ENCODE measurements at regions not wholly inside any gene's neighbourhood (a gene's known extent, or its start where the extent isn't known, plus 50 kb on each side); places are given as distances from the start of the nearest gene placed in this dataset.

DNA sequence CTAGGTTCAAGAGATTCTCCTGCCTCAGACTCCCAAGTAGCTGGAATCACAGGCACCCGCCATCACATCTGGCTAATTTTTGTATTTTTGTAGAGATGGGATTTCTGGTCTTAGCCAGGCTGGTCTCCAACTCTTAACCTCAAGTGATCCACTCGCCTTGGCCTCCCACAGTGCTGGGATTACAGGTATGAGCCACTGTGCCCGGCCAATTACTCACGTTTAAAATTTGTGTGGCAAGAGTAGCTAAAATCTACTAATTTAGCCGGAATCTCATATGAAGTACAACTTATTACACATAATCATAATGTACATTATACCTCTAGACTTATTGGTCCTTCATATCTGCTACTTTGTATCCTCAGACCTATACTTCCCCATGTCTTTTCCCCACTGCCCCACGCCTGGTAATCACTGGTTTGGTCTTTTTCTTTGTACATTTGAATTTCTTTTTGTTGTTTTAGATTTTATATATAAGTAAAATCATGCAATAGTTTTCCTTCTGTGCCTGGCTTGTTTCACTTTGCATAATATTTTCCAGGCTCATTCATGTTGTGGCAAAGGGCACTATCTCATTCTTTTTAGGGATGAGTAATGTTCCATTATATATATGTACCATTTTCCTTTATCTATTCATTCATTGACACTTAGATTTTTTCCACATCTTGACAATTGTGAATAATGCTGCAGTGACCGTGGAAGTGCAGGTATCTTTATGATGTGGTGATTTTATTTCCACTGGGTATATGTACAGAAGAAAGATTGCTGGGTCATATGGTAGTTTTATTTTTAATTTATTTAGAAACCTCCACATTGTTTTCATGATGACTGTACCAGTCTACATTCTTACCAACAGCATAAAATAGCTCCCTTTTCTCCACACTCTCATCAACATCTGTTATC, 605.0 kb upstream of the CBLB start:
- TF ChIP-seq RXRA (IDR thresholded peaks at IDR 0.05; ENCODE audit: borderline replicate concordance, low read depth) (no peak), CTCF (IDR thresholded peaks at IDR 0.05) (no peak), FOSL2 (IDR thresholded peaks at IDR 0.05; ENCODE audit: borderline replicate concordance, low read depth) (no peak), SMC3 (IDR thresholded peaks at IDR 0.05; ENCODE audit: low read depth, low read length) (no peak), POLR2AphosphoS5 (IDR thresholded peaks at IDR 0.05; ENCODE audit: low read depth, low read length) (no peak), ZBTB33 (IDR thresholded peaks at IDR 0.05; ENCODE audit: borderline replicate concordance, low read depth) (no peak), TCF12 (IDR thresholded peaks at IDR 0.05) (no peak), EZH2phosphoT487 (IDR thresholded peaks at IDR 0.05; ENCODE audit: borderline replicate concordance, low read depth) (no peak), RAD21 (IDR thresholded peaks at IDR 0.05; ENCODE audit: low read length) (no peak)
- TF ChIP-seq, protein P1, sequence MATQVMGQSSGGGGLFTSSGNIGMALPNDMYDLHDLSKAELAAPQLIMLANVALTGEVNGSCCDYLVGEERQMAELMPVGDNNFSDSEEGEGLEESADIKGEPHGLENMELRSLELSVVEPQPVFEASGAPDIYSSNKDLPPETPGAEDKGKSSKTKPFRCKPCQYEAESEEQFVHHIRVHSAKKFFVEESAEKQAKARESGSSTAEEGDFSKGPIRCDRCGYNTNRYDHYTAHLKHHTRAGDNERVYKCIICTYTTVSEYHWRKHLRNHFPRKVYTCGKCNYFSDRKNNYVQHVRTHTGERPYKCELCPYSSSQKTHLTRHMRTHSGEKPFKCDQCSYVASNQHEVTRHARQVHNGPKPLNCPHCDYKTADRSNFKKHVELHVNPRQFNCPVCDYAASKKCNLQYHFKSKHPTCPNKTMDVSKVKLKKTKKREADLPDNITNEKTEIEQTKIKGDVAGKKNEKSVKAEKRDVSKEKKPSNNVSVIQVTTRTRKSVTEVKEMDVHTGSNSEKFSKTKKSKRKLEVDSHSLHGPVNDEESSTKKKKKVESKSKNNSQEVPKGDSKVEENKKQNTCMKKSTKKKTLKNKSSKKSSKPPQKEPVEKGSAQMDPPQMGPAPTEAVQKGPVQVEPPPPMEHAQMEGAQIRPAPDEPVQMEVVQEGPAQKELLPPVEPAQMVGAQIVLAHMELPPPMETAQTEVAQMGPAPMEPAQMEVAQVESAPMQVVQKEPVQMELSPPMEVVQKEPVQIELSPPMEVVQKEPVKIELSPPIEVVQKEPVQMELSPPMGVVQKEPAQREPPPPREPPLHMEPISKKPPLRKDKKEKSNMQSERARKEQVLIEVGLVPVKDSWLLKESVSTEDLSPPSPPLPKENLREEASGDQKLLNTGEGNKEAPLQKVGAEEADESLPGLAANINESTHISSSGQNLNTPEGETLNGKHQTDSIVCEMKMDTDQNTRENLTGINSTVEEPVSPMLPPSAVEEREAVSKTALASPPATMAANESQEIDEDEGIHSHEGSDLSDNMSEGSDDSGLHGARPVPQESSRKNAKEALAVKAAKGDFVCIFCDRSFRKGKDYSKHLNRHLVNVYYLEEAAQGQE (IDR thresholded peaks at IDR 0.05; ENCODE audit: low read depth, low read length): no peak

All from SK-N-SH (cell line).